Germinal center (tissue), 1 donor: ENCODE measurements at regions not wholly inside any gene's neighbourhood (a gene's known extent, or its start where the extent isn't known, plus 50 kb on each side); places are given as distances from the start of the nearest gene placed in this dataset.

Experiments
- DNase-seq: peaks from one replicate; pipeline ENCODE4 v3.0.0; 2012; ENCODE audit warnings: mixed read lengths, low spot score

DNA sequence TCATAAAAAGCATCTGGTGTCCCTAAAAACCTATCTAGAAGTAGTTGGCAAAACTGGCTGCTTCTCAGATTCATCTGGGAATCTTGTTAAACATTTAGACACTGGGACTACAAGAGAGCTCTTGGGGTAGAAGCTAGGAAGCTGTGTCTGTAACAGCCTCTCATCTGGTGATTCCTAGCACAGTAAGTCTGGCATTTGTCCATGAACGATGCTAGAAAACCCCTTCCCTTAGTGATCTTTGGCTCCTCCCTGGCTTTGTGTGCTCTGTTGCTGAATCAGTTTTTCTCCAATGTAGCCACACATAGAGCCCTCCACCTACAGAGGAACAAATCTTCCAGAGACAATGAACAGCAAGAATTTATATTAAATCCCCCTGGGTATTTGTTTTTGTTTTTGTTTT, 951.7 kb upstream of the LCORL start:
- no peak for DNase-seq

DNA sequence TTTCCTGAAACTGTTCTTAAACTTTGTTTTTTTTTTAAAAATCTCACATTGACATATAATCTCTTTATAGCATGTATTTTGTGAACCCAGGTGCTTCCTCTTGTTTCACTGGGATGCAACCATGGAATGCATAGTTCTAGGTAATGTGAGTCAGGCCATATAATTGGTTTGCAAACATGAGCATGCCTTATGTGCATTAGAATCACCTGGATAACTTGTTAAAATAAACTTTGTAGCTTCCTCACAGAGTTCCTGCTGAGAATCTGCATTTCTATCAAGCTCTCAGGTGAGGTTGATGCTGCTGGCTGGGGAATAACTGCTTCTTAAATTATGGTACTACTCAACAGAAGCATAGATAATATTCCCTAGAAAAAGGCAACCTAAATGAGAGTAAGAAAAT, 940.3 kb upstream of the LCORL start:
- no peak for DNase-seq

DNA sequence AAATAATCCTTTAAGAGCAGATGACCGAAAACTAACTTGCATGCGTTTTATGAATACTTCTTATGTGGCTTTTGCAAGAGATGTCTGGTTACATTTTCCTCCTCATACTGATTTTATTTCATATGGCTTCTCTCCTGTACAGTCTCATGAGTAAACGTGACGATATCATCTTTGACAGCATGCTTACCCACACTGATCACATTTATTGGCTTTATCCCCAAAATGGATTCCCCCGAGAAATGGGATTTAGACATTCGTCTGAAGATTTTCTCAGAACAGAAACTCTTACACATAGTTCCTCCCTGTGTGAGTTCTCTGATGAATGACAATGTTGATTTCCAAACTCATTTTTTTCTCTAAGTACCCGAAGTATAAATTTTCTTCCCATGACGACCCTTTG, 939.7 kb upstream of the LCORL start:
- DNase-seq, result no peak

DNA sequence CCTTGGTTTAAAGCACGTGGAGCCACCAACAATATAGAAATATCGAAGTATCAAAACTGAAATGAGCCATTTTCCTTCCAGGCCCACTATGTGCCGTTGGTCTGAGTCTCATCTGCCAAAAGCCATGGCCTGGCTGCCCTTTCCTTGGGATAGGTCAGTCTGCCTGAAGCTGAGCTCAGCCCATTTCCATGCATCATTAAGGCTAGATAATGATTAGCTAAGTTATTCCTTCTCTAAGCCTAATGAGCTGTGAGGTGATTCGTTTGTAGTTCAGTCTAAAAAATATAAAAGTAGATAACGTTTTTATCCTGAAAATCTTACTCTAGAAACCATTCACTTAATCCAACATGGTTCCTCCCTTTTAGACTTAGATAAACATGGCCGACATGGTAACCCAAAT, 936.2 kb upstream of the LCORL start:
- DNase-seq, result no peak

DNA sequence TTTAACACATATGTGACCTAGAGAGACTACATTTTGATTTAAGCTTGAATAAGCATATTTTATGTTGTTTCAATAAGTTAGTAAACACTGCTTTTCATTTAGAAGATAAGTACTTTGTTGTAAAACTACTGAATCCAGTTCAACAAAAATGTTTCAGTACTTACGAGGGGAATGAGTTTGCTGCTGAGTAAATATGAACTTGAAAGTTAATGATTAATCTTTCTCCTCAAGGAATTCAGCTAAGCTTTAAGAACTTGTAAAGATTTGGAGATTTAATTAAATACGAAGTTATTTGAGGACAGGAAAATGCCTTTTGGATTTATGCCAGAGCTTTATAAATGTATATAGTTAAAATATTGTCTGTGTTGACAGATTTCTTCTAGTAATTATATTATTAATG, 933.0 kb upstream of the LCORL start:
- DNase-seq, result no peak

DNA sequence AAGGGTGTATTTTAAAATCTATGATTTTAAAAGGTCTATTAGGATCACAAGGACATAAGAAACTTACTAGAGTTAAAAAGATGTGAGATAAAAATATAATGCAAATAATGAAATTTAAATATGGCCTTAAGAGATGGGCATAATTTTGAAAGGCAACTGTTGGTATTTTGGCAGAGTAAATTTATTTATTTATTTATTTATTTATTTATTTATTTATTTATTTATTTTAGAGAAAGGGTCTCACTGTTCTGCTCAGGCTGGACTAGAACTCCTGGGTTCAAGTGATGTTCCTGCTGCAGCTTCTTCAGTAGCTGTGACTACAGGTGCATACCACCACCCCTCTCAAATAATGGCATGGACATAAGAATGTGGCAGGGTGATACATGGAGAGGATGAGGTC, 932.1 kb upstream of the LCORL start:
- no peak for DNase-seq

DNA sequence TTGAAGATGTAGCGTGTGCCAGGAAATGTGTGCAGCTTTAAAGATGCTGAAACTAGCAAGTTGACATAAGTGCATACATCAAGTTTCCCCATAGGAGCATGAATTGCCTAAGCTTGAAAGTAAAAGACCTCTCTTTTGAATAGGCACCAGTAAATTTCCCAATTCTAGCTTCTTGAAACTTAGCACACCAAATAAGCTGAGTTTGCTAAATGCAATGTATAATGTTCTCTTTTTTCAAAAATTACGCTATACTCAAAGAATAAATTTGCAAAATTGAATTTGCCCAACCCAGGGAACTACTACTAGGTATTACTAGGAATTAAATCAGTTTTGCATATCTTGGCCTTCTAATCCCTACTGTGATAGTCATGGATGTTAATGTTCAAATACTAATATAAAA, 923.9 kb upstream of the LCORL start:
- DNase-seq, result no peak

DNA sequence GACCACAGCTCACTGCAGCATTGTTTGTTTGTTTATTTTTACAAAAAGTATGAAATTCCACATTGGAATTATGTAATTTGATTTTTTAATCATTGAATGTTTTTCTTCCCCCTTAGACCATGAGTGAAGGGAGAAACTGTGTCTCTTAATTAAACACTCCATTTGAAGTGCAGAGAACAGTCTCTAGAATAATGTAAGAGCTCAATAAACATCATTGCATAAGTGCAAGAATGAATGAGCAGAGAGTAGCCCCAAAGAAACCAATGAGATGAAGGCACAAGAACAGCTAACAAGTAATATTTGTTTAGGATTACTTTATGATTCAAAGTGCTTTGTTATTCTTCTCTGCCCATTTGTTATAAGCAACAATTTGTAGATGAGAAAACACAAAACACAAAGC, 921.3 kb upstream of the LCORL start:
- no peak for DNase-seq

DNA sequence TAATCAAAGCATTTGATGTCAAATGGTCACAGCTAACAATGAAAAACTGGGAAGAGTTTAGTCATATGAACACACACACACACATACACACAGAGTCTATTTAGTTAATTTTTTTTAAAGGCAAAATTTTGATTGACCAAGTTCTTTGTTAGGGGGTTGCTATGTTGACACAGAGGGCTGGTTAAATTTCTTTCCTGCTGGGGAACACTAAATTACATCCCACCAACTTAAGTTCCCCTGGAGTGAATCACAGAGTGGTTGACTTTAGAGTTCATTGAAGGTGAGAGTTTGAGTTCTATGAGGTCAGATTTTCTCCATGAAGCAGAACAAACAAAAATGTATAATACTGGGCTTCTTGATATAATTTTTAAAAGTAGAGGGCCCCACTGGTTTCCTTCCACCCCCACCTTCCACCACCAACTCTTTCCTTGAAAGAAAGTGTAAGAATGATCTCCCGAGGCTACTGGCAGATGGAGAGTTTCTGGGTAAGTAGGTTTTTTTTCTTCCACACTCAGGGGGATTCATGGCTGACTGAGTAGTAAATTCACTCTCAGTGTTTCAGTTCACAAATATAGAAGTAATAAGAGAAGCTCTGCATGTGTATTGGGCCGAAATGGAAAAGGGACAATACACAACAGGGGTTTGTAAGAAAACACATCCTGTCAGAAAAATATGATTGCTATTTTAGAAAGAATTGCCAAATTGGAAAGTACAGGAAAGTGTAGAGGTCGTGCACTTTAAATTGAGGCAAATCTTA, 917.0 kb upstream of the LCORL start:
- no peak for DNase-seq

DNA sequence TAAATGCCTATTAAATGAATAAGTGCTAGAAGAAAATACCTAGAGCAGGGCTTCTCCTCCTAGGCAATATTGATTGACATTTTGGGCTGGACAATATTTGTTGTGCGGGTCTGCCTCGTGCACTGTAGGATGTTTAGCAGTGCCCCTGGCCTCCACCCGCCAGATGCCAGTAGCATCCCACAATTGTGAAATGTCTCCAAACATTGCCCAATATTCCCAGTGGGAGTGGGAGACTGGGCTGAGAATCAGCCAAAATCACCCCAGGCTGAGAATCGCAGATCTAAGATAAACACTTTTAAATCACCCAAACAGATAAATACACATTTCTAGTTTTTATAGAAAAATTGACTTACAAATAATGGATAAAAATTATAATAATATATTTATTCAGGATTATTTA, 916.2 kb upstream of the LCORL start:
- DNase-seq, result no peak

DNA sequence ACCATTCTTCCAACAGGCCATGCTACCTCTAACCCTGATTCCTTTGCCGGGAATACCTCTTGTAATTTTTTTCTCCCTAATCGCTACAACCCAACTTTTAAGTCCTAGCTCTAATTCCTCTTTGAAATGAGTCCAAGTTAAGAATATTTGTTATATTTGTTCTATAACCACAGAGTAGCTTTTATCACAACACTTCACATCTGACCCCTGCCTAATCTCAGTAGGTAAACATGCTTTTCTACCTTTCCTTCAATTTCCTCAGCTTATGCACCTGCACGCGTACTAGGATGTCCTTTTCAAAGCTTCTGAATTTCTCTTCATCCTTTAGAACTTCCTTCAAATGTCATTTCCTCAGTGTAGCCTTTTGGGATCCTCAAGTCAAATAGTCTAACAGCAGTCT, 915.5 kb upstream of the LCORL start:
- no peak for DNase-seq

DNA sequence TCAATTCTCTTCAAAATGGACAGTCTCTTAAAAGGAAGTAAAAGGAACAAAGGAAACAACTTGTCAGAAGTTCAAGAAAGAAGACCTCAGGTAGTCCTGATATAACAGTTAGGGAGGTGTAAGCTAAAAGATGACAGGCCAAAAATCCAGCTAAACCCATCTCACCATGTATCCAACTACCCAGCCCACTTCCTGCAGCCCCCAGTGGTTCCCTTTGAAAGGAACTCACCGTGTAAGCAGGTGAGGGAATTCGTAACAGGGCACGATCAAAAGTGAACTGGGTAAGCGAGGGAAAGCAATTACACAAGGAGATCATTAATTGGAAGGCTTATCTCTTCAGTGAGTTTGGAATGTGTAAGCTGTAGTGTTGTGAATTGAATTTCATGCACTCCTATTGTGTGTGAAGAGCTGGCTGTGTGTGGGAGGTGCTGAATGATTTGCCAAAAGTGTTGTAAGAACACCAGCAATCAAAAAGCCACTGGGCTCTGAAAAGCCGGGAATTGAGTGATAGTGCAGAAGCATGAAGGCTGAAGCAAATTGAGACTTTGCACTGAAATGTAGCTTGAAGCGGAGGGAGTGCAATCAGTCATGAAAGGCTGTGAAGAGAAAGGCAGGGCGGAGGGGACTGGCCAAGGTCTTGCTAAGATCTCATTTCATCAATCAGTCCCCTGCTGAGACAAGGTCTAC, 914.2 kb upstream of the LCORL start:
- DNase-seq, result no peak

DNA sequence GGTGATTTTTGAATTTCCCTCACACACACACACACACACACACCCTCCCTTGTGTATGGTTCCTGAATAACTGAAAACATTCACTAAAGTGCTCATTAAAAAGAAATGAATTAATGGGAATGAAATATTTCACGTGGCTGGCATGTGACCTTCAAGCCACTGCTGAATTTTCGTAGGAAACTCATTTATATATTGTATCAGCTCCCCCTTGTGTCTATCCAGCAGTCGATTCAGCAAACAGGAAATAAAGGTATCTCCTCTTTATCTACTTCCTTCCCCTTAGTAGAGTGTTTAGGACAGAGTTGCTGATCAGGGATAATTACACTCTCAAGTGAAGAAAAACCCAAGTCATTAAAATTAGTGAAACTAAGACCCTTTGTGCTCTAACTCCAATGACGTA, 912.6 kb upstream of the LCORL start:
- DNase-seq, result no peak

DNA sequence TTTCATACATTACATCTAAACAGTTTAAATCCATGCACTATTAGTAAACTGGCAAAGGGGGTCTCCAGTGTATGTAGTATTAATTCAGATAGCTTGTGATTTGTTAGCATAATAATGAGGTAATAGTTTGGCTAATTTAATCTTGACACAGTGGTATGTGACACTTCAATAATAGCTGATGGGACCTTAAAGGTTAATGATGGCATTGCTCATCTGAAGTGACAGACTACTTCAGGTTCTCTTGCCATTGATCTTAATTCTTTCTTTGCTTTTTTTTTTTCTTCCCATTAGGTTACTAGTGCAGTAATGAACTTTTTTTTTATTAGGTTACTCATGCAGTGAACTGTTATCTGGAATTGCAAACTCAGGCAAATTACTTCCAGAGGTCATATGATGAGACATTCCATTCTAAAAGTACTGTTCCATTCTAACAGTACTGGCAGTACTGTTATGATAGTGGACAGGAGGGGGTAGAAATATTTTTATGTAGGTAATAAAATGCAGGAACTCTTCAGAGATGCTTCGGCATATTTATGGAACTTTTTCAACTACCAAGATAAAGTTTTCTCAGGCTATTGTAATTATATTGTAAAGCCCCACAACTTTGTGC, 911.3 kb upstream of the LCORL start:
- DNase-seq, result no peak

DNA sequence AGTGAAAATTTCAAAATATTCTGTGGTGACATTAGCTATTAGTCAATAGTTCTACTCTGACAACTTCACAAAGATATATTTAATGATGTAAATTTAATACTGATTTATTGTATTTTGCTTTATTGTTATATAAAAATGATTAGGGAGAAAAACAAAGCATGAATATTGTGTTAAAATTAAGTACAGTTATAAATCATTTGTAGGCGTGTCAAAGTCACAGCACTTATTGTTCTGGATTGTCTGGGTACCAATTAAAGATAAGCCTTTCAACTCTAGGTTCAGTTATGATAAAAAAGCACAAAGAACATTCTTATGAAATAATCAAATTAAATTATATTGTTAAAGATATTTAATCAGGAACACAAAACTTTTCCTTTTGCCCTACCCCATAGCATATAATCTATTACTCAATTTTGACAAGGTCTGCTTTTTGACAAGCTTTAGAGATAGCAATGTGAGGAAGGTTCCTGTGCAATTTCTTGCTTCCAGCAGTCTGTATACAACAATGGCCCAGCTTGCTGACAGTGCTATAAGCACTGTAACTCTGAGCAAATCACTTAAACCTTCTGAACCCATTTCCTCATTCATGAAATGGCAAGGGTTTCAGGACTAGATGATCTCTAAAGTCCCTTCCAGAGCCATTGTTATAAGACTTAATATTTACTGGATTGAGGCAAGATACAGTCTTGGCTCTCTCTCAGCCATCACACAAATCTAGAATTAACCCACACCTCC, 910.3 kb upstream of the LCORL start:
- DNase-seq, result no peak

DNA sequence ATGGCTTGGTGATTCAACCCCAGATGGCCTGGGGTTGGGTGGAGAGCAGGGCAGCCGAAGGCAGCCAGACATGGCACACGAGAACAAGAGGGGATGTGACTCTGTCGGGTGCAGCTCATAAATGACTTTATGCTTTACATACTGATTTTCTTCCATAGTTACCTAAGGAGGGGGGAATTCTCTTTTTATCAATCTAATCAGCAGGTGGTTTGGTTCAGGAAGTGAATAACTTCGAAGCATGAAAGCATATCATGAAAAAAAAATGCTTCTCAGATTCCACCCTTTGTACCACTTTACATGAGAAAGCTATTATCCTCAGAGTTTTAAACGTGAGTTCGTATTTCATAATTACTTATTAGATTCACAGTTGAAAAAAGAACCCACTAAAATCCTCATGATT, 908.9 kb upstream of the LCORL start:
- no peak for DNase-seq

DNA sequence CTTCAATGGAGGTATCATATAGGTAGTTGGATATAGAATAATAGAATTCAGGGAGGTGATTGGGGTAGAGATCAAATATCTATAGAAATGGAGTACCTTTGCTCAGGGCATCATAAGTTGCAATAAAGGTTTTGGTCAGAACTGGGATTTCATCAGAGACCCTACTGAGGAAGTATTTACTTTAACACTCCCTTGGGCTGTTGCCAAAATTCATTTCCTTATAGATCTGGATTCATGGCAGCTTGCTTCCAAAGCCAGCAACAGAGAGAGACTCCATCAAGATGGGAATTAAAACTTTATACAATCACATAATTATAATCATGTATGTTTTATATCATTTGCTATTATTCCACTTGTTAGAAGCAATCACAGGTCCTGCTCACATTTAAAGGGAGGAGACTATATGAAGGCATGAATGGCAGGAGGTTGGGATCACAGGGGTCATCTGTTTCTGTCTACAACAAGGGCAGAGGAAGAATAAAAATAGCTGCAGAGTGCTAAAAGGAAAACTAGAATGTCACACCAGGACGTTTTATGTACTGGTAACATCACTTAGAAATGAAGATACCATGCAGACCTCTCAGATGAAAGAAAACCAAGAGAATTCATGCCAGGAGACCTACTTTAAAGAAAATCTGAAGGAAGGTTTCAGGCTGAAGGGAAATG, 902.1 kb upstream of the LCORL start:
- no peak for DNase-seq

DNA sequence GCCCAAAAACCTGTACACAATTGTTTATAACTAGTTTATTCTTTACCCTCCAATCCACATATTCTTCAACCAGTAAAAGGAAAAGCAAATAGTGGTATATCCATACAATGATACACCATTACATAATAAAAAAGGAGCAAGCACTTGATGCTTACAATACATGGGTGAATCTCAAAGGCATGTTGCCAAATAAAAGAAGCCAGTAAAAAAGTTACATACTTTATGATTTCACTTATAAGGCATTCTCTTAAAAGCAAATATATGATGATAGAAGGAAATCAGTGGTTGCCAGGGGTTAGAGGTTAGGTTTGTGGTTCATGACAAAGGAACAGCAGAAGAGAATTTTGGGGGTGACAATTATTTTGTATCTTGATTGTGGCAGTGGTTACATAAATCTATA, 896.1 kb upstream of the LCORL start:
- DNase-seq, result no peak

DNA sequence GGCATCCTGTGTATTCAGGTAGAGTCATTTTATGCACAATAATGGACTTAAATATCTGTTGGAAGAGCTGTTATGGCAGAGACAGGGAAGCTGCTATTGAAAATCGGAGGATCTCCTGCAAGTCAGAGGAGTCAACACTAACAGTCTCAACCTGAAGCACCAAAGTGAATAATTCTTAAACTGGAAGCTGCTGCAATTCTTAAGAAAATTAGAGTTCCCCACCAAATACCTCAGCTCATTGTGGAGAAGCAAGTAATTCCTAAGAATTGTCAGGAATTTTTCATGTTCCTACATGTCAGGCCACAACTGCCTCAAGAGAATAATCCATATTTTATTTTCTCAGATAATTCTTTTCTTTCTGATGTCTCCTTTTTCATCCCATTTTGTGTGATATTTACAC, 892.6 kb upstream of the LCORL start:
- DNase-seq, result no peak

DNA sequence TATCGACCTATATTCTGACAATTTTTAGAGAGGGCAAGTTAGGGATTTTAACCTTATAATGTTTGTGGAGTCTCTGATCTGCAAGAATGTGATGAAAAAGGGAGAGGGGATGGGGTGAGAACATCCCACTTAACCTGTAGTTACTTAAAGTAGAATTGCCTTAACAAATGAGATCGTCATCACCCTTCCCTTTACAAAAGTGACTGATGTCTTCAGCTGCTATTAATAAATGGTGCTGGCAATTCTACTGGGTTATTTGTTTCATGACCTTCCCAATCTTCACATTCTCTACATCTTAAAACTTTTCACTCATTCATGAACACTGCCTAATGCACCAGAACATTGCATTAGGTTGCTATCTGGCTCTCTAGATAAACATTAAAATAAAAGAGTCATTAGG, 873.4 kb upstream of the LCORL start:
- DNase-seq, result no peak

DNA sequence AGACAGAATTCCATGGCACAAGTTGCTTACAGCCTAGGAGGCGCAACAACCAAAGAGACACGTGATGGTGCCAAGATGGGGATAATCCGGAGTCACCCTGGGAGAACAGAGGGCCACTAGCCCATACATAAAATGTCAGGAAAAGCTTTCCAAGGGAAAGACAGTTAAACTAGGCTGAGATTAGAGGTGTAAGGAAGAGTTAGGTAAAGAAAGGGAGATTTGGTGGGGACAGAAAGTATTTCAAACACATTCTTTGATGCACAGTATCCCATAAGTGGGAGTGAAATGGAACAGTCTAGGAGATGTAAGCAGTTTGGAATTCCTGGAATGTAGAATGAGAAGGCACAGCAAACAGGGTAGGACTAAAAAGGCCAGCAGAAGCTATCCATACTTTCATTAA, 860.9 kb upstream of the LCORL start:
- no peak for DNase-seq

DNA sequence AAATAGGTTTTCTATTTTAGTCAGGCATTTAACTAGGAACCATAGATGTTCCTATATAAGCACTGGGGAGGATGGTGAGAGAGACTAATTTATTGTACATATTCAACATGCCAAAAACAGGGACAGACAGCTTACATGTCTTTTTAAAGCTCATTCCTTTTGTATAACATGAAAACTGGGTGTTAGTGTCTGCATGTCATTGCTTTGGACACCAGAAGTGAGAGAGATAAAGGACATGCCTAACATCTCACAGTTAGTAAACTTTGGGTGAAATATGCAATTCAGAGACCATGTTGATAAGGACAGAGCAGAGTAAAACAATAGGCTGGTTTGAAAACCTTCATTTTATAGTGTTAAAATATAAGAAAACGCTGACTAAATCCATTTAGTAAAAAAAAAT, 860.0 kb upstream of the LCORL start:
- DNase-seq, result no peak
